ENCODE measurements at regions not wholly inside any gene's neighbourhood (a gene's known extent, or its start where the extent isn't known, plus 50 kb on each side); places are given as distances from the start of the nearest gene placed in this dataset.
A peak's percentile ranks its signal among the peaks of the same experiment; 100 is the strongest.

GRCh38 chr22:26746311-26746710 lies 88.9 kb downstream of the MIAT start:
- intact Hi-C loops (cut with DNase I), result no loop called here

GRCh38 chr22:26748845-26749244 lies 91.5 kb downstream of the MIAT start:
- H3K27ac ChIP-seq (ENCODE audit: low read depth in 2 of 2, low read length in 2 of 2), result no peak overlapping the region
- H3K36me3 ChIP-seq (ENCODE audit: control insufficient read depth in 2 of 3, insufficient read depth in 3 of 3, low read length in 3 of 3), result no peaks in the 10 kb centered on the region
- DNase-seq (no peak), FAIRE-seq (no peak)
- H3K9me3 ChIP-seq (ENCODE audit: control insufficient read depth in 2 of 3, insufficient read depth in 1 of 3, low read length in 3 of 3), result no peaks in the 10 kb centered on the region
- TF ChIP-seq CTCF (IDR thresholded peaks at IDR 0.05; ENCODE audit: borderline replicate concordance, extremely low read depth, insufficient read depth), result no peak
- no peaks in the 10 kb centered on the region for H3K27me3 ChIP-seq (ENCODE audit: control insufficient read depth, insufficient read depth, low read length)
- no peaks in the 10 kb centered on the region for H3K4me1 ChIP-seq (ENCODE audit: control insufficient read depth in 2 of 3, insufficient read depth in 2 of 3, low read depth in 1 of 3, low read length in 3 of 3)
- intact Hi-C loops (cut with DNase I), result no loop called here
- no peak overlapping the region for H3K4me3 ChIP-seq (ENCODE audit: low read length in 3 of 3)
- H3K9ac ChIP-seq (ENCODE audit: low read length in 3 of 3), result no peak overlapping the region

More at GRCh38 chr22:26746311-26746710, 88.9 kb downstream of the MIAT start:
- H3K27me3 ChIP-seq (ENCODE audit: control insufficient read depth, insufficient read depth, low read length), result no peaks in the 10 kb centered on the region
- TF ChIP-seq CTCF (IDR thresholded peaks at IDR 0.05; ENCODE audit: borderline replicate concordance, extremely low read depth, insufficient read depth), result no peak
- no peak overlapping the region for H3K9ac ChIP-seq (ENCODE audit: low read length in 3 of 3)
- no peaks in the 10 kb centered on the region for H3K9me3 ChIP-seq (ENCODE audit: control insufficient read depth in 2 of 3, insufficient read depth in 1 of 3, low read length in 3 of 3)
- no peak overlapping the region for H3K27ac ChIP-seq (ENCODE audit: low read depth in 2 of 2, low read length in 2 of 2)
- no peak for FAIRE-seq
- no peak overlapping the region for H3K4me3 ChIP-seq (ENCODE audit: low read length in 3 of 3)
- H3K36me3 ChIP-seq (ENCODE audit: control insufficient read depth in 2 of 3, insufficient read depth in 3 of 3, low read length in 3 of 3), result no peaks in the 10 kb centered on the region
- no peak for DNase-seq
- H3K4me1 ChIP-seq (ENCODE audit: control insufficient read depth in 2 of 3, insufficient read depth in 2 of 3, low read depth in 1 of 3, low read length in 3 of 3), result no peaks in the 10 kb centered on the region

- H3K4me3 ChIP-seq (ENCODE audit: low read length in 3 of 3), result no peak overlapping the region
- H3K4me1 ChIP-seq (ENCODE audit: control insufficient read depth in 2 of 3, insufficient read depth in 2 of 3, low read depth in 1 of 3, low read length in 3 of 3), result no peaks in the 10 kb centered on the region
- no peaks in the 10 kb centered on the region for H3K36me3 ChIP-seq (ENCODE audit: control insufficient read depth in 2 of 3, insufficient read depth in 3 of 3, low read length in 3 of 3)
- H3K9ac ChIP-seq (ENCODE audit: low read length in 3 of 3), result no peak overlapping the region
- peak in 4 of 5 donors; percentile 85 to 93 (median 88) for DNase-seq
- no peaks in the 10 kb centered on the region for H3K27me3 ChIP-seq (ENCODE audit: control insufficient read depth, insufficient read depth, low read length)
- intact Hi-C loops (cut with DNase I), result no loop called here
- no peak for TF ChIP-seq CTCF (IDR thresholded peaks at IDR 0.05; ENCODE audit: borderline replicate concordance, extremely low read depth, insufficient read depth)
- no peak overlapping the region for H3K27ac ChIP-seq (ENCODE audit: low read depth in 2 of 2, low read length in 2 of 2)
- H3K9me3 ChIP-seq (ENCODE audit: control insufficient read depth in 2 of 3, insufficient read depth in 1 of 3, low read length in 3 of 3), result no peaks in the 10 kb centered on the region
- FAIRE-seq, result no peak
These were observed 93.8 kb downstream of the MIAT start for GRCh38 chr22:26751217-26751616.

All from kidney (tissue), 13 donors.